HG03095 (cell line): ENCODE measurements at regions not wholly inside any gene's neighbourhood (a gene's known extent, or its start where the extent isn't known, plus 50 kb on each side); places are given as distances from the start of the nearest gene placed in this dataset.

Source experiments
- ATAC-seq: cut with Tn5 transposase; IDR thresholded peaks from one replicate; pipeline ENCODE4 v1.9.1; 2021; ENCODE audit warnings: moderate library complexity; ENCODE audit not compliant: unreplicated experiment

DNA sequence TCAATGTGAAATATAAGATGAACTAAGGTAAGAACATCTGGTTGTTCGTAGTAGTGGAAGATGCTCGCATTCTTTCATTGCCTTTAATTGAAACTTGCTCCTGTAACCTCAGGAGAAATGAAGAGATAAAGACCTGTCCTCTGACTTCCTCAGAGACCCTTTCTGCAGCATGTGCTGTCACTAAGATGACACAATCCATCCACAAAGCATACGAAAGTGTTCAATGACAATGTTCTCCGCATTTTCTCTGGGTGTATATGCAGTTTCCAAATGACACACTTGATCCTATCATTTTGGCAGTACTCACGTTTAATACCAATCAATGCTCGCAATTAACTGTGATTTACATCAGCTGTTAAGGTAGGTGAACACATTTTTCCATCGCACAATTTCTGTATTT lies 65.8 kb downstream of the PRL start:
- ATAC-seq = no peak

DNA sequence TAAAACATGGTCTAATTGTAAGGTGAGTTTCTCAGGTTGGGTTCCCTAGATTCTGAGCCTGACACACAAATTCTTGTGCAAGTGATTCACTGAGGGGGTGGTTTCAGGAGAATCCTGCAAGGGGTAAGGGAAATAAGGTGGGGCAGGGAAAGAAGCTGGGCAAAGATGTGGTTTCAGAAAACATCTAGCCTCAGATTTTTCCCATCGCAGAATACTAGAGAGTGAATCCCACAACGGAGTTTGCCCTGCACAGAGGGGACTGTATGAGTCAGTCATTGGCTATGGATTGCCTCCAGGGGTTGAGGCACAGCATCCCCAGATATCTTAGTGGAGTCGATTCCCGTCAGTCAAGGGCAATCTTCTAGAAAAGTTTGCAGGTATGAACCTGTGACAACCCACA lies 65.2 kb downstream of the PRL start:
- ATAC-seq = no peak

DNA sequence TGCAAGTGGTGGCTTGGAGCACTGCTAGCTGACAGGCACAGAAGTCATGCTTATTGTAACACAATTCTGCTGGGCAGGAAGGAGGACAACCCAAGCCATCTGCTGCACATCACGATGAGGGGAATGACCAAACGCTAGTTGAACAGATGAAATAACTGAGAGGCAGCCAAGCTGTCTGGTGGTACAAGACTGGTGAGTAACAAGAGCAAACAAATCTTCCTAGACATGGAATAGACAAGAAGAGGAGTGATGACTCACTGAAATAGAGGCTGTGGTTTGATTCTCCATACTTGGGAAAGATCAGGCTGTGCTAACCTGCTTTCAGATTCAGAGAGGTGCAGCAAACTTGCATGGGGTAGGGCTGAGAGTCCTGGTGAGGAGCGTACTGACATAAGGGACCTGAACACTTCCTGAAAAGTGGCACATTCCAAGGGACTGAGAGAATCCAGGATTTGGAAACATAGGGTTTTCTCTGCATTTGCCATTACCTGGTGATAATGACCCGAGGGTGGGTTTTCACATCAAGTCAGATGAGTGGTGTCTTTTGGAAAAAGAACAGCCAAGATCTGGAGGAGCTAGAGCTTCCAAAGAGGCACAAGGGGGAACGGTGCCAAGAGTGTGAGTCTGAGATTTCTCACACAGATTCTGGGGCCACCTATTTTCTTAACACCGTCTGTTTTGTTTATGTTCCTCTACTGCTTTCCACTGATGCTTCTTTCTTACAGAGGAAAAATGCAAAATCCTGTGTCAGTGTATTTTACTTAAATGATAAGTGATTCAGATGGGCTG lies 60.0 kb downstream of the PRL start:
- ATAC-seq = no peak
